ENCODE measurements at regions not wholly inside any gene's neighbourhood (a gene's known extent, or its start where the extent isn't known, plus 50 kb on each side); places are given as distances from the start of the nearest gene placed in this dataset.

DNA sequence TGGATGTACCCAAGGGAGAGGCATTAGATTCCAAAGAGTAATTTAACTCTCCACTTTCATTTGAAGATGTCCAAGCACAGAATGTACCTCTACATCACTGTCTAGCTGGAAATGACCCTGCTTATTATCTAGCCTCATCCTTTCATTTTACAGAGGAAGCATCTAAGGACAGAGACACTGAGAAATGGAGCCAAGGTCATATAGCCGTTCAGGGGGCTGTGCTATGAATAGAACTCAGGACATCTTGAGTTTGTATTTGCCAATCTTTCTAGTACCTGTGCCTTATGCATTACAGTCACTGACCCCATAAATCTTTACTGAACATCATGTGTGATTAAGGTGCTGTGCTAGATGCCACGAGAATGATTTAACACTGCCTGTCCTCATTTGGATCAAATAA, 138.2 kb upstream of the SPTLC3 start:
- TF ChIP-seq, protein P1, sequence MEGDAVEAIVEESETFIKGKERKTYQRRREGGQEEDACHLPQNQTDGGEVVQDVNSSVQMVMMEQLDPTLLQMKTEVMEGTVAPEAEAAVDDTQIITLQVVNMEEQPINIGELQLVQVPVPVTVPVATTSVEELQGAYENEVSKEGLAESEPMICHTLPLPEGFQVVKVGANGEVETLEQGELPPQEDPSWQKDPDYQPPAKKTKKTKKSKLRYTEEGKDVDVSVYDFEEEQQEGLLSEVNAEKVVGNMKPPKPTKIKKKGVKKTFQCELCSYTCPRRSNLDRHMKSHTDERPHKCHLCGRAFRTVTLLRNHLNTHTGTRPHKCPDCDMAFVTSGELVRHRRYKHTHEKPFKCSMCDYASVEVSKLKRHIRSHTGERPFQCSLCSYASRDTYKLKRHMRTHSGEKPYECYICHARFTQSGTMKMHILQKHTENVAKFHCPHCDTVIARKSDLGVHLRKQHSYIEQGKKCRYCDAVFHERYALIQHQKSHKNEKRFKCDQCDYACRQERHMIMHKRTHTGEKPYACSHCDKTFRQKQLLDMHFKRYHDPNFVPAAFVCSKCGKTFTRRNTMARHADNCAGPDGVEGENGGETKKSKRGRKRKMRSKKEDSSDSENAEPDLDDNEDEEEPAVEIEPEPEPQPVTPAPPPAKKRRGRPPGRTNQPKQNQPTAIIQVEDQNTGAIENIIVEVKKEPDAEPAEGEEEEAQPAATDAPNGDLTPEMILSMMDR (IDR thresholded peaks at IDR 0.05): no peak
- no peak for TF ChIP-seq POLR2A (IDR thresholded peaks at IDR 0.05)
